ENCODE measurements at regions not wholly inside any gene's neighbourhood (a gene's known extent, or its start where the extent isn't known, plus 50 kb on each side); places are given as distances from the start of the nearest gene placed in this dataset.

GRCh38 chr2:219961947-219962498 lies 334.6 kb downstream of the SLC4A3 start:
- TF ChIP-seq CTCF (IDR thresholded peaks at IDR 0.05) (no peak), POLR2A (IDR thresholded peaks at IDR 0.05) (no peak)
